Activated naive CD8-positive, alpha-beta T cell (primary cell): ENCODE measurements at regions not wholly inside any gene's neighbourhood (a gene's known extent, or its start where the extent isn't known, plus 50 kb on each side); places are given as distances from the start of the nearest gene placed in this dataset.
"Not testable (repeated sequence)": the region's sequence is repeated elsewhere in the genome, so short reads cannot be mapped to it uniquely, and the experiment has no call there.

Source experiments
- H3K27ac Mint-ChIP-seq: one replicate; pipeline ENCODE4 v1.8.0; 2021; ENCODE audit warnings: mixed read lengths
- H3K27me3 Mint-ChIP-seq: one replicate; pipeline ENCODE4 v1.8.0; 2021; ENCODE audit warnings: mixed read lengths
- H3K36me3 Mint-ChIP-seq: one replicate; pipeline ENCODE4 v1.8.0; 2021; ENCODE audit warnings: mixed read lengths
- H3K4me1 Mint-ChIP-seq: one replicate; pipeline ENCODE4 v1.8.0; 2021; ENCODE audit warnings: low read depth, mixed read lengths
- H3K4me3 Mint-ChIP-seq: one replicate; pipeline ENCODE4 v1.8.0; 2021; ENCODE audit warnings: mild to moderate bottlenecking, mixed read lengths
- H3K9me3 Mint-ChIP-seq: one replicate; pipeline ENCODE4 v1.8.0; 2021; ENCODE audit warnings: low read depth, mixed read lengths

DNA sequence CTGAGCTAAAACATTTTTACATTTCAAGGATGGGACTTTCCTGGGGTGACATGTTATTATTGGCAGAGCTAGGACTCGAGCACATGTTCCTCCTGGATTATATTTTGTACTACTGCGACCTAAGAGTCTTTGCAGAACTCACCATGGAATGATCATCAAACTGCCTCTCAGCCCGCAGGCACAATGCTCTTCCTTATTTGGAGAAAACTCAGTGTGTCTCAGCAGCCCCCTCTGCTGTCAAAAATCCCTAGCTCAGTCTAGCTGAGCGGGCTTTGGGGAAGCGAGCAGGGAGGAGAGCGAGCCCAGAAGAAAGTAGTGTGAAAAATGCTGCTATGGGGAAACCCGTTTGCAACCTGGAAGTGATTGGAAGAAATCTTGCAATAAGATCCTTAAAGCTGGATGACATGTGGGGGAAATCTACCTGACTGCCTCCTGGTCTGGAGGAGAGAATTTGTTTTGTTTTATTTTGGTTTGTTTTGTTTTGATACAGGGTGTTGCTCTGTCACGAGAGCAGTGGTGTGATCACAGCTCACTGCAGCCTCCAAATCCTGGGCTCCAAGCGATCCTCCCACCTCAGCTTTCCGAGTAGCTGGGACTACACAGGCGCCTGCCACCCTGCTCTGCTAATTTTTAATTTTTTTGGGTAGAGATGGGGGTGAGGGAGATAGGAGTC, 89.9 kb upstream of the CLINT1 start:
- Mint-ChIP-seq H3K27ac (no peak overlapping the region), H3K36me3 (no peaks in the 10 kb centered on the region), H3K27me3 (peaks cover 9% of the 10 kb centered on the region), H3K4me3 (no peak overlapping the region), H3K4me1 (peaks cover 4% of the 10 kb centered on the region), H3K9me3 (no peaks in the 10 kb centered on the region)

DNA sequence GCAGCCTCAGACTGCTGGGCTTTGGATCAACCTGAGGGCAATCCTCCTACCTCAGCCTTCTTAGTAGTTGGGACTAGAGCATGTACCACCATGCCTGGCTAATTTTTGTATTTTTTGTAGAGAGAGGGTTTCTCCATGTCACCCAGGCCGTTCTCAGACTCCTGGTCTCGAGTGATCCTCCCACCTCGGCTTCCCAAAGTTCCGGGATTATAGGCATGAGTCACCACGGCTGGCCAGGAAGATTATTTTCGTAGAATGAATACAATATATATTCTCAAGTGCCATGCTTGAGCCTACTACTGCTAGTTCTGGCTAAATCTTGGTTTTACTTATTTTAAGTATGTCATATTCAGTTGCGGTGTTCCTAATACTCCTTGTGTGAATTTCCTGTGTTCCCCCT, 88.2 kb upstream of the CLINT1 start:
- no peaks in the 10 kb centered on the region for H3K9me3 Mint-ChIP-seq
- no peak overlapping the region for H3K27ac Mint-ChIP-seq
- H3K27me3 Mint-ChIP-seq: peaks cover 7% of the 10 kb centered on the region
- H3K4me3 Mint-ChIP-seq: no peak overlapping the region
- no peaks in the 10 kb centered on the region for H3K36me3 Mint-ChIP-seq
- H3K4me1 Mint-ChIP-seq: peaks cover 4% of the 10 kb centered on the region

GRCh38 chr5:157945822-157946221, 86.9 kb upstream of the CLINT1 start:
- H3K9me3 Mint-ChIP-seq, H3K27ac Mint-ChIP-seq, H3K4me1 Mint-ChIP-seq, H3K4me3 Mint-ChIP-seq, H3K27me3 Mint-ChIP-seq, H3K36me3 Mint-ChIP-seq: not testable (repeated sequence)

GRCh38 chr5:157944938-157945337, 86.0 kb upstream of the CLINT1 start:
- no peaks in the 10 kb centered on the region for H3K9me3 Mint-ChIP-seq
- no peak overlapping the region for H3K27ac Mint-ChIP-seq
- H3K27me3 Mint-ChIP-seq: peaks cover 7% of the 10 kb centered on the region
- no peaks in the 10 kb centered on the region for H3K36me3 Mint-ChIP-seq
- no peak overlapping the region for H3K4me3 Mint-ChIP-seq
- peaks cover 4% of the 10 kb centered on the region for H3K4me1 Mint-ChIP-seq

GRCh38 chr5:157944077-157944633, 85.2 kb upstream of the CLINT1 start:
- Mint-ChIP-seq H3K4me3 (no peak overlapping the region), H3K27me3 (peaks cover 4% of the 10 kb centered on the region), H3K4me1 (peaks cover 4% of the 10 kb centered on the region), H3K36me3 (no peaks in the 10 kb centered on the region), H3K9me3 (no peaks in the 10 kb centered on the region), H3K27ac (no peak overlapping the region)

DNA sequence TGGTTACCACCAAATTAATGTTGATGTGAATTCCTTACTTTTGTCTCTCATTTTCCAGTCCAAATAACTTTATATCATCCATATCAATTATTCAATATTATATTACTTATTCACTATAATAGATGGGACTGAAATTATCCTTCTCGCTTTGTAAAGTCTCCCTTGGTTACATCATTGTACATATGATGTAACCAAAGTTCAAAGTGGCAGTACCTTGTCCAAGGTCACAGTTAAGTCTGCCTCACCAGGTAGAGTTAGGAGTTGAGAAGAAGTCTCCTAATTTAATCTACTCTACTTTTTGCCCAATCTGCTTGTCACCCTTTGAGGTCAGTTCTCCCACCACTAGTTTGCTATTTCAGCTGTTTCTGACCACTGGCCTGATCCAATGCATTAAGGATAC, 83.7 kb upstream of the CLINT1 start:
- Mint-ChIP-seq H3K27me3 (no peaks in the 10 kb centered on the region), H3K4me1 (no peaks in the 10 kb centered on the region), H3K4me3 (no peak overlapping the region), H3K9me3 (no peaks in the 10 kb centered on the region), H3K27ac (no peak overlapping the region), H3K36me3 (no peaks in the 10 kb centered on the region)

DNA sequence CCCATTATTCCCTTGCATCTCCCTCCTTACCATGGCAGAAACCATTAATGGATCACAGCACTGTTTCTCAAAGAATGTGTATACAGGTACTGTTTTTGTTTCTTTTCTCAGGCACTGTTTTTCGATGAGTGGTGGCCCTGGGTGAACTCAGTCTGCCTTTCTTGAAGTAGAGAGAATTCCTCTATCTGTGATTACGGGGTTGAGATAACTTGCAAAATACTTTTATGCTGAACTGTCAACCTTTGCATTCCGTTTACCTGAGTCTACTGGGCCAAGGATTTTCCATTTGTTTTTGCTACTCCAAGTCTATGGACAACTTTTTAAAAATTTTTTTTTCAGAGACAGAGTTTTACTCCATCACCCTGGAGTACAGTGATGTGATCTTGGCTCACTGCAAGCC, 82.7 kb upstream of the CLINT1 start:
- Mint-ChIP-seq H3K4me1 (no peaks in the 10 kb centered on the region), H3K4me3 (no peak overlapping the region), H3K27ac (no peak overlapping the region), H3K36me3 (no peaks in the 10 kb centered on the region), H3K9me3 (no peaks in the 10 kb centered on the region), H3K27me3 (no peaks in the 10 kb centered on the region)

DNA sequence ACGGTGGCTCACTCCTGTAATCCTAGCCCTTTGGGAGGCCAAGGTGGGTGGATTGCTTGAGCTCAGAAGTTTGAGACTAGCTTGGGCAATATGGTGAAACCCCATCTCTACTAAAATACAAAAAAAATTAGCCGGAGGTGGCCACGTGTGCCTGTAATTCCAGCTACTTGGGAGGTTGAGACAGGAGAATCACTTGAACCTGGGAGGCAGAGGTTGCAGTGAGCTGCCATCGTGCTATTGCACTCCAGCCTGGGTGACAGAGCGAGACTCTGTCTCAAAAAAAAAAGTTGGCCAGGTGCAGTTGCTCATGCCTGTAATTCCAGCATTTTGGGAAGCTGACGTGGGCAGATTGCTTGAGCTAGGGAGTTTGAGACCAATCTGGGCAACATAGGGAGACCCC, 79.2 kb upstream of the CLINT1 start:
- H3K9me3 Mint-ChIP-seq: peaks cover 11% of the 10 kb centered on the region
- H3K36me3 Mint-ChIP-seq, H3K27ac Mint-ChIP-seq, H3K27me3 Mint-ChIP-seq, H3K4me1 Mint-ChIP-seq, H3K4me3 Mint-ChIP-seq: not testable (repeated sequence)

DNA sequence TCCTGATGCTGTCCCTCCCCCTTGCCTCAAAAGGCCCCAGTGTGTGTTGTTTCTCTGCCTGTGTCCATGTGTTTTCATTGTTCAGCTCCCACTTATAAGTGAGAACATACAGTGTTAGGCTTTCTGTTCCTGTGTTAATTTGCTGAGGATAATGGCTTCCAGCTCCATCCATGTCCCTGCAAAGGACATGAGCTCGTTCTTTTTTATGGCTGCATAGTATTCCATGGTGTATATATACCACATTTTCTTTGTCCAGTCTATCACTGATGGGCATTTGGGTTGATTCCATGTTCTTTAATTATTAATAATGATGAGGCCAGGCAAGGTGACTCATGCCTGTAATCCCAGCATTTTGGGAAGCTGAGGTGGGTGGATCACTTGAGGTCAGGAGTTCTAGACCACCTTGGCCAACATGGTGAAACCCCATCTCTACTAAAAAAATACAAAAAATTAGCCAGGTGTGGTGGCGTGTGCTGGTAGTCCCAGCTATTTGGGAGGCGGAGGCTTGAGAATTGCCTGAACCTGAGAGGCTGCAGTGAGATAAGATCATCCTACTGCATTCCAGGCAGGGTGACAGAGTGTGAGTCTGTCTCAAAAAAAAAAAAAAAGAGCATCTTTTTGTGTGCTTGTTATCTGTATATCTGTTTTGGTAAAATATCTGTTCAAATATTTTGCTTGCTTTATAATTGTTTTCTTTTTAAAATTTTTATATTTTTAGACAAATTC, 78.0 kb upstream of the CLINT1 start:
- H3K27me3 Mint-ChIP-seq, H3K36me3 Mint-ChIP-seq, H3K4me1 Mint-ChIP-seq, H3K4me3 Mint-ChIP-seq, H3K27ac Mint-ChIP-seq: not testable (repeated sequence)
- peaks cover 11% of the 10 kb centered on the region for H3K9me3 Mint-ChIP-seq

GRCh38 chr5:157934600-157934999, 75.7 kb upstream of the CLINT1 start:
- H3K27ac Mint-ChIP-seq: no peak overlapping the region
- H3K36me3 Mint-ChIP-seq: peaks cover 5% of the 10 kb centered on the region
- H3K9me3 Mint-ChIP-seq: peaks cover 11% of the 10 kb centered on the region
- H3K4me3 Mint-ChIP-seq: no peak overlapping the region
- no peaks in the 10 kb centered on the region for H3K4me1 Mint-ChIP-seq
- H3K27me3 Mint-ChIP-seq: no peaks in the 10 kb centered on the region

DNA sequence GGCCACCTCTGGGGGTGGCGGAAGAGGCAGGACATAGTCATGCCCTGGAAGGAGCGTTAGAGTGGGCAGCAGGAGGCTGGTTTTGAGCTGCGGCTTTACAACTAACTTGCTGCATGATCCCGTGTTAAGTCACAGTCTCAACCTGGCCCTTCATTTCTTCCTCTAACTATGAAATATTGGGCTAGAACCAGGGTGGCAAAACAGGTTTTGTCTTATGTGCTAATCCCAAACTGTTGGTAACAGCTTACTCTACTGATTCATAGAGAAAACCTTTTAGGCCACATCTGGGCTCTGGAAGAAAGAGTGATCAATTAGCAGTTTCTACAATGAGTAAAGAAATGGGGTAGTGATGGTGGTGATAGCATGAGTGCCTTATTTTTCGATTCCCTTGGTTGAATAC, 74.1 kb upstream of the CLINT1 start:
- Mint-ChIP-seq H3K4me3 (no peak overlapping the region), H3K27me3 (no peaks in the 10 kb centered on the region), H3K36me3 (peaks cover 5% of the 10 kb centered on the region), H3K27ac (no peak overlapping the region), H3K4me1 (no peaks in the 10 kb centered on the region), H3K9me3 (peaks cover 11% of the 10 kb centered on the region)

DNA sequence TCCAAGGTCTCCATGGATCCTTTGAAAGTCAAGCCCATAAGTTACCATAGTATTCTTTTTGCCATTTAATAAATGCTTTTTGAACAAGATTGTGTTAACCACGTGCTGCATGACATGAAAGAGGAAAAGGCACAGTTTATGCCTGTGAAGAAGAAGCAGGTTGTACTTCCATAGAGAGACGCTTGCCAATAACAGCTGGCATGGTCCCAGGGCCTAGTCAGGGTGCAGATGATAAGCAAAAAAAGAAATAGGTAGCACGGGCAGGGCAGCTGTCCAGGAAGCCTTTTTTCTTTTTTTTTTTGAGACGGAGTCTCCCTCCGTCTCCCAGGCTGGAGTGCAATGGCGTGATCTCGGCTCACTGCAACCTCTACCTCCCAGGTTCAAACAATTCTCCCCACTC, 71.8 kb upstream of the CLINT1 start:
- Mint-ChIP-seq H3K4me3 (no peak overlapping the region), H3K4me1 (no peaks in the 10 kb centered on the region), H3K27ac (no peak overlapping the region), H3K36me3 (peaks cover 5% of the 10 kb centered on the region), H3K9me3 (peaks cover 11% of the 10 kb centered on the region), H3K27me3 (no peaks in the 10 kb centered on the region)

DNA sequence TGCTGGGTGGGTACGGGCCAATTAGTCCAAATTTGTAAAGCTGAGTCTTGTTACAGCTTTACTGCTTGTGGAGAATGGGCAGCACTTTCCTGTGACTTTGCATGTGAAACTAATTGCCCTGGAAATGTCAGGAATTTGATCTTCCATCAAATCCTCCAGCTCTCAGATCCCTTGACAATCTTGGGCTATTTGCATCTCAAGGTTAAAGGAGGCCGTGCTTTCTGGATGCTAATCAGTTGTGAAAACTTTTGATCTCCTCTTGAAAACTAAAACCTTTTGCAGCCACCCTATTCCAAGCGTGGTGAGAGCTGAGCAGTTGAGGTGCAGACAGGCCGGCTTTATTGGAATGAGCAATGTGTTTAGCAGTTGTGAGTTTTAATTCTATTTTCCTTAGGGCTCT, 68.0 kb upstream of the CLINT1 start:
- Mint-ChIP-seq H3K4me3 (no peak overlapping the region), H3K36me3 (no peaks in the 10 kb centered on the region), H3K9me3 (no peaks in the 10 kb centered on the region), H3K27me3 (no peaks in the 10 kb centered on the region), H3K4me1 (peaks cover 1% of the 10 kb centered on the region), H3K27ac (no peak overlapping the region)

GRCh38 chr5:157925786-157926671, 67.1 kb upstream of the CLINT1 start:
- no peaks in the 10 kb centered on the region for H3K9me3 Mint-ChIP-seq
- H3K4me1 Mint-ChIP-seq: peaks cover 1% of the 10 kb centered on the region
- H3K36me3 Mint-ChIP-seq: no peaks in the 10 kb centered on the region
- no peaks in the 10 kb centered on the region for H3K27me3 Mint-ChIP-seq
- H3K4me3 Mint-ChIP-seq: no peak overlapping the region
- no peak overlapping the region for H3K27ac Mint-ChIP-seq
